GM12891 (cell line): ENCODE measurements at regions not wholly inside any gene's neighbourhood (a gene's known extent, or its start where the extent isn't known, plus 50 kb on each side); places are given as distances from the start of the nearest gene placed in this dataset.

ENCODE experiments used
- PAX5 ChIP-seq: IDR thresholded peaks from 2 replicates; pipeline ENCODE4 v1.6.1; 2011; ENCODE audit warnings: low read length, moderate library complexity, mild to moderate bottlenecking; ENCODE audit not compliant: insufficient read depth, severe bottlenecking
- POLR2A ChIP-seq: IDR thresholded peaks from 2 replicates; pipeline ENCODE4 v1.6.1; 2011; ENCODE audit warnings: low read depth, low read length, control low read depth
- POLR2AphosphoS5 ChIP-seq: IDR thresholded peaks from 2 replicates; pipeline ENCODE4 v1.6.1; 2011; ENCODE audit warnings: low read depth, low read length, control low read depth
- SPI1 ChIP-seq: IDR thresholded peaks from 2 replicates; pipeline ENCODE4 v1.6.1; 2011; ENCODE audit warnings: low read depth, low read length, control low read depth
- TAF1 ChIP-seq: IDR thresholded peaks from 2 replicates; pipeline ENCODE4 v1.6.1; 2011; ENCODE audit warnings: low read depth, low read length, control low read depth

- TF ChIP-seq POLR2A (no peak), TAF1 (no peak), POLR2AphosphoS5 (no peak), SPI1 (no peak), PAX5 (no peak)
These were observed 203.6 kb upstream of the TBX18 start for GRCh38 chr6:84967965-84968364.
